ENCODE measurements at regions not wholly inside any gene's neighbourhood (a gene's known extent, or its start where the extent isn't known, plus 50 kb on each side); places are given as distances from the start of the nearest gene placed in this dataset.

- H3K4me1 Mint-ChIP-seq (ENCODE audit: low read depth, unreplicated experiment): no peaks in the 10 kb centered on the region
- Histone ChIP-seq H3K4me1 (no peaks in the 10 kb centered on the region), H3K9me3 (no peaks in the 10 kb centered on the region), H3K4me3 (ENCODE audit: low read depth, low read length) (no peak overlapping the region), H3K36me3 (ENCODE audit: control insufficient read depth, insufficient read depth, low read length) (no peaks in the 10 kb centered on the region), H3K27me3 (replicated peaks; ENCODE audit: control insufficient read depth, insufficient read depth, low read length) (no peaks in the 10 kb centered on the region)
- no peak overlapping the region for H3K4me3 Mint-ChIP-seq (ENCODE audit: unreplicated experiment)
- POLR2A ChIA-PET: no interaction called here
- H3K36me3 Mint-ChIP-seq (ENCODE audit: insufficient read depth, unreplicated experiment): no peaks in the 10 kb centered on the region
- H3K9me3 Mint-ChIP-seq (ENCODE audit: unreplicated experiment): no peaks in the 10 kb centered on the region
- BruUV-seq (replicated peaks): no TSS peak
- CTCF ChIA-PET: no interaction called here
- H3K27ac Mint-ChIP-seq (ENCODE audit: unreplicated experiment): no peak overlapping the region
- no peak for TF ChIP-seq CTCF (IDR thresholded peaks at IDR 0.05; ENCODE audit: insufficient read depth in 1 of 2, low read depth in 1 of 2, low read length in 1 of 2, severe bottlenecking in 1 of 2, unreplicated experiment in 1 of 2)
- intact Hi-C loops (cut with micrococcal nuclease; ENCODE audit: unreplicated experiment): no loop called here
- no peaks in the 10 kb centered on the region for H3K27me3 Mint-ChIP-seq (ENCODE audit: insufficient read depth, unreplicated experiment)
- DNase-seq: no peak
Observed at GRCh38 chr3:95588473-95588872, 1225.9 kb upstream of the EPHA6 start.

- POLR2A ChIA-PET: no interaction called here
- Mint-ChIP-seq H3K27ac (ENCODE audit: unreplicated experiment) (no peak overlapping the region), H3K4me1 (ENCODE audit: low read depth, unreplicated experiment) (no peaks in the 10 kb centered on the region), H3K27me3 (ENCODE audit: insufficient read depth, unreplicated experiment) (no peaks in the 10 kb centered on the region), H3K9me3 (ENCODE audit: unreplicated experiment) (no peaks in the 10 kb centered on the region), H3K36me3 (ENCODE audit: insufficient read depth, unreplicated experiment) (no peaks in the 10 kb centered on the region), H3K4me3 (ENCODE audit: unreplicated experiment) (no peak overlapping the region)
- BruUV-seq (replicated peaks): no TSS peak
- Histone ChIP-seq H3K27me3 (replicated peaks; ENCODE audit: control insufficient read depth, insufficient read depth, low read length) (no peaks in the 10 kb centered on the region), H3K4me3 (ENCODE audit: low read depth, low read length) (no peak overlapping the region), H3K4me1 (no peaks in the 10 kb centered on the region), H3K36me3 (ENCODE audit: control insufficient read depth, insufficient read depth, low read length) (no peaks in the 10 kb centered on the region), H3K9me3 (no peaks in the 10 kb centered on the region)
- TF ChIP-seq CTCF (IDR thresholded peaks at IDR 0.05; ENCODE audit: insufficient read depth in 1 of 2, low read depth in 1 of 2, low read length in 1 of 2, severe bottlenecking in 1 of 2, unreplicated experiment in 1 of 2): no peak
- intact Hi-C loops (cut with micrococcal nuclease; ENCODE audit: unreplicated experiment): no loop called here
- CTCF ChIA-PET: no interaction called here
- DNase-seq: no peak
Observed at GRCh38 chr3:95595416-95596075, 1218.8 kb upstream of the EPHA6 start.

GRCh38 chr3:95607926-95608325, 1206.5 kb upstream of the EPHA6 start:
- H3K27ac Mint-ChIP-seq (ENCODE audit: unreplicated experiment): no peak overlapping the region
- H3K9me3 Mint-ChIP-seq (ENCODE audit: unreplicated experiment): peaks cover 13% of the 10 kb centered on the region
- BruUV-seq (replicated peaks): no TSS peak

More at GRCh38 chr3:95607926-95608325, 1206.5 kb upstream of the EPHA6 start:
- Mint-ChIP-seq H3K27me3 (ENCODE audit: insufficient read depth, unreplicated experiment) (no peaks in the 10 kb centered on the region), H3K36me3 (ENCODE audit: insufficient read depth, unreplicated experiment) (no peaks in the 10 kb centered on the region), H3K4me3 (ENCODE audit: unreplicated experiment) (no peak overlapping the region), H3K4me1 (ENCODE audit: low read depth, unreplicated experiment) (no peaks in the 10 kb centered on the region)
- no peak for TF ChIP-seq CTCF (IDR thresholded peaks at IDR 0.05; ENCODE audit: insufficient read depth in 1 of 2, low read depth in 1 of 2, low read length in 1 of 2, severe bottlenecking in 1 of 2, unreplicated experiment in 1 of 2)
- H3K27me3 ChIP-seq (replicated peaks; ENCODE audit: control insufficient read depth, insufficient read depth, low read length): no peaks in the 10 kb centered on the region
- H3K4me1 ChIP-seq: no peaks in the 10 kb centered on the region
- peaks cover 4% of the 10 kb centered on the region; the same call in 1 of the 2 replicates for H3K9me3 ChIP-seq
- H3K36me3 ChIP-seq (ENCODE audit: control insufficient read depth, insufficient read depth, low read length): no peaks in the 10 kb centered on the region
- ChIA-PET CTCF (no interaction called here), POLR2A (no interaction called here)
- intact Hi-C loops (cut with micrococcal nuclease; ENCODE audit: unreplicated experiment): no loop called here
- DNase-seq: no peak
- no peak overlapping the region for H3K4me3 ChIP-seq (ENCODE audit: low read depth, low read length)

All from Caco-2 (cell line).